ENCODE measurements at regions not wholly inside any gene's neighbourhood (a gene's known extent, or its start where the extent isn't known, plus 50 kb on each side); places are given as distances from the start of the nearest gene placed in this dataset.

DNA sequence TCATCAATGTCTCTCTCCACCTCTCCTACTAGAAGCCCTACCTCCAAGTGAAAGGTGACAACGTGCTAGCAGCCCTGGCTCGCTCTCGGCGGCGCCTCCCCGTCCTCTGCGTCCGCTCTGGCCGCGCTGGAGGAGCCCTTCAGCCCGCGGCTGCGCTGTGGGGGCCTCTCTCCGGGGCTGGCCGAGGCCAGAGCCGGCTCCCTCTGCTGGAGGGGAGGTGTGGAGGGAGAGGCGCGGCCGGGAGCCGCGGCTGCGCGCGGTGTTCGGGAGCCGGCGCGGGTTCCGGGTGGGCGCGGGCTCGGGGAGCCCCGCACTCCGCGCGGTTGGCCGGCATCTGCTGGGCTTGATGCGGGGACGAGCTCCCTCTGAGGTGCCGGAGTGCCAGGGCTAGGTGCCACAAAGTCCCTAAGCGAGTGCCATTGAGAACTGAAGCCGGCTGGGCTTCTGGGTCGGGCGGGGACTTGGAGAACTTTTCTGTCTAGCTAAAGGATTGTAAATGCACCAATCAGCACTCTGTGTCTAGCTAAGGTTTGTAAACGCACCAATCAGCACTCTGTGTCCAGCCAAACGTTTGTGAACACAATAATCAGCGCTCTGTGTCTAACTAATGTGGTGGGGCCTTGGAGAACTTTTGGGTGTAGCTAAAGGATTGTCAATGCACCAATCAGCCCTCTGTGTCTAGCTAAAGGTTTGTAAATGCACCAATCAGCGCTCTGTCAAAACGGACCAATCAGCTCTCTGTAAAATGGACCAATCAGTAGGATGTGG is 84.8 kb upstream of the ARRDC4 start (continued):
- TF ChIP-seq STAT6 (CRISPR knock-in tag; IDR thresholded peaks at IDR 0.05) (no peak), JUN (IDR thresholded peaks at IDR 0.05; ENCODE audit: borderline replicate concordance, low read depth, low read length) (0 out of 2 replicates have a peak, but pooled peaks have one; percentile 24), JUN (CRISPR knock-in tag; IDR thresholded peaks at IDR 0.05; ENCODE audit: borderline replicate concordance) (no peak), ARID3B (CRISPR knock-in tag; IDR thresholded peaks at IDR 0.05; ENCODE audit: borderline replicate concordance) (no peak), NONO (IDR thresholded peaks at IDR 0.05; ENCODE audit: low read depth in 2 of 2, low read length in 1 of 2) (0 out of 4 replicates have a peak, but pooled peaks of 1 of the 2 experiments have one; percentile 48), NFYB (IDR thresholded peaks at IDR 0.05; ENCODE audit: extremely low read depth, insufficient read length) (peak; percentile 93), LCOR (CRISPR knock-in tag; IDR thresholded peaks at IDR 0.05) (0 out of 2 replicates have a peak, but pooled peaks have one; percentile 32), ZNF699 (CRISPR knock-in tag; IDR thresholded peaks at IDR 0.05; ENCODE audit: insufficient replicate concordance) (no peak), GTF2F1 (IDR thresholded peaks at IDR 0.05; ENCODE audit: low read depth, low read length) (no peak), ZBTB49 (CRISPR knock-in tag; IDR thresholded peaks at IDR 0.05; ENCODE audit: borderline replicate concordance) (no peak), ZNF518B (CRISPR knock-in tag; IDR thresholded peaks at IDR 0.05) (no peak), XRCC4 (IDR thresholded peaks at IDR 0.05; ENCODE audit: extremely low read depth, insufficient read depth, insufficient read length) (no peak)
- TF ChIP-seq, protein P1, sequence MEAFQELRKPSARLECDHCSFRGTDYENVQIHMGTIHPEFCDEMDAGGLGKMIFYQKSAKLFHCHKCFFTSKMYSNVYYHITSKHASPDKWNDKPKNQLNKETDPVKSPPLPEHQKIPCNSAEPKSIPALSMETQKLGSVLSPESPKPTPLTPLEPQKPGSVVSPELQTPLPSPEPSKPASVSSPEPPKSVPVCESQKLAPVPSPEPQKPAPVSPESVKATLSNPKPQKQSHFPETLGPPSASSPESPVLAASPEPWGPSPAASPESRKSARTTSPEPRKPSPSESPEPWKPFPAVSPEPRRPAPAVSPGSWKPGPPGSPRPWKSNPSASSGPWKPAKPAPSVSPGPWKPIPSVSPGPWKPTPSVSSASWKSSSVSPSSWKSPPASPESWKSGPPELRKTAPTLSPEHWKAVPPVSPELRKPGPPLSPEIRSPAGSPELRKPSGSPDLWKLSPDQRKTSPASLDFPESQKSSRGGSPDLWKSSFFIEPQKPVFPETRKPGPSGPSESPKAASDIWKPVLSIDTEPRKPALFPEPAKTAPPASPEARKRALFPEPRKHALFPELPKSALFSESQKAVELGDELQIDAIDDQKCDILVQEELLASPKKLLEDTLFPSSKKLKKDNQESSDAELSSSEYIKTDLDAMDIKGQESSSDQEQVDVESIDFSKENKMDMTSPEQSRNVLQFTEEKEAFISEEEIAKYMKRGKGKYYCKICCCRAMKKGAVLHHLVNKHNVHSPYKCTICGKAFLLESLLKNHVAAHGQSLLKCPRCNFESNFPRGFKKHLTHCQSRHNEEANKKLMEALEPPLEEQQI (IDR thresholded peaks at IDR 0.05), result peak; percentile 79; the same call in 1 of the 2 replicates

Data from K562 (cell line).